Left ventricle myocardium inferior (tissue), 1 donor: ENCODE measurements at regions not wholly inside any gene's neighbourhood (a gene's known extent, or its start where the extent isn't known, plus 50 kb on each side); places are given as distances from the start of the nearest gene placed in this dataset.

ENCODE experiments used
- DNase-seq: peaks from one replicate; pipeline ENCODE4 v3.0.0-alpha.2; 2020
- H3K27ac ChIP-seq: fragments of 200-600 bp; replicated peaks from 2 replicates; pipeline ENCODE4 v1.8.0; 2021
- H3K27me3 ChIP-seq: fragments of 200-600 bp; 2 replicates; pipeline ENCODE4 v1.8.0; 2021; ENCODE audit warnings: low read depth
- H3K36me3 ChIP-seq: fragments of 200-600 bp; 2 replicates; pipeline ENCODE4 v1.8.0; 2021
- H3K4me1 ChIP-seq: fragments of 200-600 bp; 2 replicates; pipeline ENCODE4 v1.8.0; 2021
- H3K4me3 ChIP-seq: fragments of 200-600 bp; 2 replicates; pipeline ENCODE4 v1.8.0; 2021; ENCODE audit warnings: mild to moderate bottlenecking, moderate library complexity
- H3K9me3 ChIP-seq: fragments of 200-600 bp; replicated peaks from 2 replicates; pipeline ENCODE4 v1.8.0; 2021
- CTCF ChIP-seq: fragments of 200-600 bp; IDR thresholded peaks from 2 replicates; pipeline ENCODE4 v1.8.0; 2021; ENCODE audit warnings: antibody characterized with exemption, mild to moderate bottlenecking, borderline replicate concordance
- intact Hi-C: fragments of 100-400 bp; cut with micrococcal nuclease; formaldehyde crosslinking; loops from one replicate; pipeline ENCODE4 v1.11.0; 2022
- donor health status: DM: no; HTN: yes; CAD: no; lungs with severe emphysema.

- intact Hi-C loops: no loop called here
- no peak for TF ChIP-seq CTCF
- H3K27me3 ChIP-seq: peaks cover 12% of the 10 kb centered on the region
Measured at GRCh38 chr2:200735061-200735460, 76.6 kb upstream of the BZW1 start.

GRCh38 chr2:200736646-200737274, 75.0 kb upstream of the BZW1 start:
- TF ChIP-seq CTCF: no peak
- Histone ChIP-seq H3K27ac (no peak overlapping the region), H3K27me3 (peaks cover 4% of the 10 kb centered on the region), H3K4me3 (no peak overlapping the region), H3K36me3 (no peaks in the 10 kb centered on the region), H3K4me1 (peaks cover 21% of the 10 kb centered on the region), H3K9me3 (no peaks in the 10 kb centered on the region)
- intact Hi-C loops: no loop called here
- no peak for DNase-seq

More at GRCh38 chr2:200735061-200735460, 76.6 kb upstream of the BZW1 start:
- no peak overlapping the region for H3K27ac ChIP-seq
- H3K4me1 ChIP-seq: peaks cover 12% of the 10 kb centered on the region
- DNase-seq: no peak
- H3K4me3 ChIP-seq: no peak overlapping the region
- no peaks in the 10 kb centered on the region for H3K9me3 ChIP-seq
- H3K36me3 ChIP-seq: no peaks in the 10 kb centered on the region

GRCh38 chr2:200737585-200737984, 74.1 kb upstream of the BZW1 start:
- Histone ChIP-seq H3K4me1 (peaks cover 28% of the 10 kb centered on the region), H3K36me3 (no peaks in the 10 kb centered on the region), H3K4me3 (no peak overlapping the region), H3K27ac (no peak overlapping the region), H3K9me3 (no peaks in the 10 kb centered on the region), H3K27me3 (peaks cover 4% of the 10 kb centered on the region)
- no peak for DNase-seq
- no peak for TF ChIP-seq CTCF
- intact Hi-C loops: no loop called here

GRCh38 chr2:200738590-200738989, 73.1 kb upstream of the BZW1 start:
- Histone ChIP-seq H3K4me1 (peaks cover 34% of the 10 kb centered on the region), H3K36me3 (no peaks in the 10 kb centered on the region), H3K9me3 (no peaks in the 10 kb centered on the region), H3K4me3 (no peak overlapping the region), H3K27me3 (peaks cover 4% of the 10 kb centered on the region), H3K27ac (no peak overlapping the region)
- TF ChIP-seq CTCF: no peak
- intact Hi-C loops: no loop called here
- DNase-seq: no peak

GRCh38 chr2:200740907-200741306, 70.8 kb upstream of the BZW1 start:
- H3K27ac ChIP-seq: peak overlapping the region; percentile 83
- intact Hi-C loops: no loop called here

More at GRCh38 chr2:200740907-200741306, 70.8 kb upstream of the BZW1 start:
- TF ChIP-seq CTCF: no peak
- H3K27me3 ChIP-seq: peaks cover 4% of the 10 kb centered on the region
- H3K4me1 ChIP-seq: peaks cover 32% of the 10 kb centered on the region
- H3K36me3 ChIP-seq: no peaks in the 10 kb centered on the region
- H3K9me3 ChIP-seq: no peaks in the 10 kb centered on the region
- no peak for DNase-seq
- no peak overlapping the region for H3K4me3 ChIP-seq
